Amniotic epithelial cell (primary cell): ENCODE measurements at regions not wholly inside any gene's neighbourhood (a gene's known extent, or its start where the extent isn't known, plus 50 kb on each side); places are given as distances from the start of the nearest gene placed in this dataset.
A peak's percentile ranks its signal among the peaks of the same experiment; 100 is the strongest.

Source experiments
- DNase-seq: peaks from one replicate; pipeline ENCODE4 v3.0.0-alpha.2; 2010; ENCODE audit warnings: low read depth

DNA sequence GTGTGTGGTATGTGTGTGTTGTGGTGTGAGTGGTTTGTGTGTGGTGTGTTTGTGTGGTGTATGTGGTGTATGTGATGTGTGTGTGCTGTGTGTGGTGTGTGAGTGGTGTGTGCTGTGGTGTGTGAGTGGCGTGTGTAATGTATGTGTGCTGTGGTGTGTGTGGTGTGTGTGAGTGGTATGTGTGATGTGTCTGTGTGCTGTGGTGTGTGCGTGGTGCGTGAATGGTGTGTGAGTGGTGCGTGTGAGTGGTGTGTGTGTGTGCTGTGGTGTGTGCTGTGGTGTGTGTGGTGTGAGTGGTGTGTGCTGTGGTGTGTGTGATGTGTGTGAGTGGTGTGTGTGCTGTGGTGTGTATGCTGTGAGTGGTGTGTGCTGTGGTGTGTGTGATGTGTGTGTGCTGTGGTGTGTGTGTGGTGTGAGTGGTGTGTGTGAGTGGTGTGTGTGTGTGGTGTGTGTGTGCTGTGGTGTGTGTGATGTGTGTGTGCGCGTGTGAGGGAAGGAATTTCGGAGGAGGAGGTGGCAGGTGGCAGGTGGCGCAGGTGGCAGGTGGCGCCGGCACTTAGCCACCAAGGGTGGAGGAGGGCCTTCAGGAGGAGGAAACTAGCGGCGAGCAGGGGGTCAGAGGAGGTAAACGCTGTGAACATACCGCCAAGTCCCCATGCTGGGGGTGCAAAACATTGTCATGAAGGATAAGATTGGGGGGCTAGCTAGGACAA is 191.8 kb downstream of the MELK start:
- no peak for DNase-seq

DNA sequence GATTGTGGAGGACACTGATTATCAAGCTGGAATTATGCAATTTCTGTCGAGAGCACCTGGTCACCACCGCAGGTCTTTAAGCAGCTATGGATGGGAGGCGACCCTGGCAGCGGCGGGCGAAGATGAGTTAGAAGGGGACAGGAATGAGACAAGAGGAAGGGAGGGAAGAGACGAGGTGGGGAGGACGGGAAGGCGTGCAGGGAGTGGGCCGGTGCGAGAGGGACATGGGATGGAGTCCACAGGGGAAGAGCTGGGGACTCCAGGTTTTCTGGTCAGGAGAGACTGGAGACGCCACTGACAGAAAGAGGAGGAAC is 192.3 kb downstream of the MELK start:
- DNase-seq: no peak

DNA sequence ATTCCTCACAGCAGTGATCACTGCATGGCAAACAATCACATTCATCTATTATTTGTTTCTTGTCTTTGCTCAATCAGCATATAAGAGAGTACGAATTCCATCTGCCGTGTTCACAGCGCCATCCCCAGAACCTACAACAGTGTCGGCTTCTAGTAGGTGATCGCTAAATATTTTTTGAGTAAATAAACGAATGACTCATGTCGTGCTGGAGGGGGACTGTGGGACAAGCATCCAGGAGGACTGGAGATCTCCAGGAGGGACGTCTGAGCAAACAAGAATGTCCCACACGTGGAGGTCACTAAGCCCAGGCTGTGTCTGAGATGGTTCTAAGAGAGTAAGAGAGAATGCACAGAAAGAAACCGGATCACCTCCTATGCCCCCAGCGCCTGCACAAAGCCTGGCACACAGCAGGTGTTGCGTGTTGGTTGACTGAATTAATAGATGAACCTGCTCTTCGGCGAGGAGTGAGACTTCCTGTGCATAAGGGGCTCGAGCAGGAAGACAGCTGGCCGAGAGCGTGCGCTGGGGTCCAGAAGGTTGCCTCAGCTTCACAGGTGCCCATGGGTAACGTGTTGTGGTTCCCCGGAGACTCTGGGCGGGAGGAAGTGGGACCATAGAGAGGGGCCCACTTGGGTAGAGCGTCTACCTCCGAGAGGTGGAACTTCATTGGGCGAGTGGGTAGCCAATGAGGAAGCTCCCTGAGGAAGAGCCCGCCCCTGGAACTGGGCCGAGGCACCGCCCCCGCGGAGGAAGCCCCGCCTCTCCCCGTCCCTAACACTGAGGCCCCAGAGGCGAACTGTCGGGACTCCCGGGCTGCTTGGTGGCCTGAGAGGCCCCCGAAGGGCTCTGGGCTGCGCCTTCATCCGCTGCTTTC is 193.0 kb downstream of the MELK start:
- DNase-seq: peak; percentile 27

DNA sequence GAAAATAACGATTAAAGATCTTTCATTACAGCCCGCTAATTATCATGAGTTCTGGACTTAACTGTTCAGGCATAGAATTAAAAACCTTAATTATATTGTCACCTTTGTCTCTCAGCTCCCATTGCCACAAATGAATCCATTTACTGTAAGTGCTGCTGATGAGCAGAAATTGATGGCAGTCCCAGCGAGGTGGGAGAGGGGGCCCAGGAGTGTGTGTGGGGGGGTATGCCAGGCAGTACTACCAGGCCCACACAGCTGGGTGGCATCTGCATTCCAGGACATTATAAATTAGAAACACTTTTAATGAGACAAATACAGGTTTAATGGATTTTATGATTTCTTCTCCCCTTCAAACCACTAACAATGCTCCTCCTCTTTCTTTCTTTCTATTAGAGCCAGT is 196.0 kb downstream of the MELK start:
- DNase-seq: no peak

DNA sequence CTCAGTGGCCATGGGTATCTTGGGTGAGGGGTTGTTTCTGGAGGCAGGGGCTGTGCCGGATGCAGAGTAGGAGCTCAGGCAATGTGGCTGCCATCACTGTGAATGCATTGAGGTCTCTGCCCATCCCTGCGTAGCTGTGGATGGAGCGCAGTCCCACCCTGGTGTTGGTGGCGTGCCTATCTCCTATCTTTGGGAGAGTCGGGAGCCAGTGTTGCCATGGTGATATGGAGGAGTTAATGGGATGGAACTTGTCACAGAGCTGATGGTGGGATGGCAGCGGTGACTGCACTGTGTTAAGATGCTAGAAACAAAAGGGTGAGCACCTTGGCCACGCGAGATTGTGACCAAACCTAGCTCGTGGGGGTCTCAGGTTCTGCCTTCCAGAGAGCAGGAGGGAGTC is 197.3 kb downstream of the MELK start:
- no peak for DNase-seq

DNA sequence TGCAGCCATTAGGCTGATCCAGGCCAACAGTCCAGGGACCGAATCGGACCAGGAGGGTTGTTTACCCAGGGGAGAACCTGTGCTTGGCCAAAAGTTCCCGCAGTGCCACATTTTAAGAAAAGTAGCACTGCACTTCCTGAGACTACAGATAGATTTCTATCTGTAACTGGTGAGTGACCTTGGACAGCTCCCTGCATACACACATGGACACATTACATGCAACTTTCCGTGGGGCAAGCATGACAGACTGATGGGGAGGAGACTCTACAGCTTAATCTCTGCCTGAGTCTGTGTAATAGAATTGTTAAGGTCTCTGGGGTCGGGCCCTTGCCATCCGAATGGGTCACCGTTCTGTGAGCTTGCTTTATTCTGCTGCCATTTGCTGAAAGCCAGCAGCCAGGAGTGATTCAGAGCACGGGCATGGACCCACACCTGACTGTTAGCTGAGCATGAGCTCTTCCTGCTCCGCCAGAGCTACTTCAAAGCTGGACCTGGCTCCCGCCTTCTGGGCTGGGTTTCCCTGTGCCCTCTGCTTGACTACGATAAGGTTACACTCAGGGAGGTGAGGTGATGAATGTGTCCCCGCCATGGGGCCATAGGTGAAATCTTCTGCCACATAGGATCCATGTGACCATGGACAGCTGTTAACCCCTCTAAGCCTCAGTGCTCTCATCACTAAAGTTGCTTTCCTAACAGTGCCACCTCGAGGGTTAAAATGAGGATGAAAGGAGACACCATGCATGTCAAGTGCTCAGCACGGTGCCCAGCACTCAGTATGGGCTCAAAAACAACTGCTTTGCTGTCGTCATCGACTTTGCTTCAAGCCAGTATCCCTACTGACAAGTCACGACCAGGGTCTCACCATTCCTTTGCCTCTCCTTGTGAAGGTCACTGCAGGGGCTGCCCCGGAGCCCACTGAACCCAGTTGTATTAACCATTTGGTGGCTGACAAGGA is 200.0 kb downstream of the MELK start:
- peak; percentile 54 for DNase-seq

DNA sequence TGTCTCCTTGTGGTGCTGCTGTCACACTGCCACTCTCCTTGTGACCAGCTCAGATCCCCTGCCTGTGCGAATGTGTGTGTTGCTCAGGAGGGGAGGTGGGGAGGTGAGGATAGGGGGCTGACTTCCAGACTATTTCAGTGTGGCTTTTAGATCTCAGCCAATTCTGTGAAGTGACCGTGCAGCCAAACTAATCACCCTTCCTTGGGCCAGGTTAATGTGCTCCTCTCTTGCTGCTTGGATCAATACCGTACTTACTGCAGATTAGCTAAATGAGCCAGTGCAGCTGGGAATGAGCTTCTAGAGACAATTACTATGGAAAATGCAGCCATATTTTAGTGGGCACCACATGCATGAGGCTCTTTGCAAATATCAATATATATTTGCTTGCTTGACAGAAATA is 206.0 kb downstream of the MELK start:
- no peak for DNase-seq

DNA sequence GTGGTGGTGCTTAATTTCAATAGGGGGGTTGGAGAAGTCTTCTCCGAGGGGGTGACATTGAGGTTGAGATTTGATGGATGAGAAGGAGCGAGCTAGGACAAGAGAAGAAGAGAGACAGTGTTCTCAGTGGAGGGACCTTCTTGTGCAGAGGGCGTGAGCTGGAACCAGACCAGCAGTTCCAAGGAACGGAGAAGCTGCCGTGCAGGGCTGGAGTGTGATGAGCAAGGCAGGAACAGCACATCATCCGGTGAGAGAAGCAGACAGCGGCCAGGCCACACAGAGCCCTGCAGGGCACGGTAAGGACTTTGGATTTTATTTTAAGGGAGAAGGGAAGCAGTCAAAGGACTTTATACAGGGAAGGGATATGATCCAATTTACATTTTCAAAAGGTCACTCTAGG is 206.9 kb downstream of the MELK start:
- DNase-seq: no peak

DNA sequence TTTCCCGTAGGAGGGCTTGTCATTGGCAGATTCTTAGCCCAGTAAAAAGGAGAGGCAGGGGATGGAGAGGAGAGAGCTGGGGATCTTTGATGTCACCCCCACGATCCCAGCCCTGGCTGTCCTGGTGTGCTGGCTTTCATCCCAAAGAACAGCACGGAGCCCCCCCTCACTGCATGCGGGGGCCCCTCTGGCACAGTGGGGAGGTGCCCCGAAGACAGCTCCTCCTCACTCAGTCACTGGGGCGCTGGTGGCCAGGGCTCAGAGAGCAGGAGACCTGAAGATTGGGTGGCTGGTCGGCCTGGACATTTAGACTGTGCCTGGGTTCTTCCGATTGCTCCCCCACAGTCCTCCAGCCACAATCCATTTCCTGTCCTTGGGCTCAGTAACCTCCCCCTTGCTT is 207.5 kb downstream of the MELK start:
- no peak for DNase-seq

DNA sequence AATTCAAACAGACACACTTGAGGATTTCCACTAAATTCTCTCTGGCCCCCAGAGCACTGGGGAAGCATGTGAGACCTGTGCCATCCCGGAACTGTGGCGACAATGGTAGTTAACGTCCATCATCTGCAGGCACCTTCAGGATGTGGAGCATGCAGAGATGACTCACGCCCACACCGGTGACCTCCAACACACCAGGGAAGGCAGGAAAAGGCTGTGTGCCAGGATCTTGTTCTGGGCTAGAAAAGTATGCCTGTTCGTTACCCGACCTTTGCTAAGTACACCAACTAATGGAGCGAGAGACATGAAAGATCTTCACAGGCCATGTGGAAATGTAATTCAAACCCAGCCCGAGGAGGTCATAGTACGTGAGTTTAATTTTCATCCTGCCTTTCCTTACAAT is 208.8 kb downstream of the MELK start:
- DNase-seq: peak; percentile 25
